Mesendoderm (in vitro differentiated cells): ENCODE measurements at regions not wholly inside any gene's neighbourhood (a gene's known extent, or its start where the extent isn't known, plus 50 kb on each side); places are given as distances from the start of the nearest gene placed in this dataset.

Source experiments
- DNase-seq: peaks from one replicate; pipeline ENCODE4 v3.0.0; 2013
- H2AK5ac ChIP-seq: 2 replicates; pipeline ENCODE4 v1.6.1; 2013; ENCODE audit warnings: low read length, inconsistent platforms
- H2BK120ac ChIP-seq: 2 replicates; pipeline ENCODE4 v1.6.1; 2013; ENCODE audit warnings: low read depth, mild to moderate bottlenecking, low read length, moderate library complexity, mixed read lengths
- H2BK15ac ChIP-seq: replicated peaks from 2 replicates; pipeline ENCODE4 v1.6.1; 2013; ENCODE audit warnings: low read depth, mild to moderate bottlenecking, moderate library complexity
- H2BK5ac ChIP-seq: 2 replicates; pipeline ENCODE4 v1.6.1; 2013; ENCODE audit warnings: low read length, inconsistent platforms
- H3K18ac ChIP-seq: 2 replicates; pipeline ENCODE4 v1.6.1; 2013; ENCODE audit warnings: mild to moderate bottlenecking, low read length, mixed read lengths
- H3K23ac ChIP-seq: one replicate; pipeline ENCODE4 v1.6.1; 2013; ENCODE audit warnings: low read length
- H3K27ac ChIP-seq: 2 replicates; pipeline ENCODE4 v1.5.1; 2013; ENCODE audit warnings: low read depth, mild to moderate bottlenecking, inconsistent platforms, low read length, moderate library complexity
- H3K27me3 ChIP-seq: 2 replicates; pipeline ENCODE4 v1.6.1; 2013; ENCODE audit warnings: low read length, control low read depth, mild to moderate bottlenecking, inconsistent platforms; ENCODE audit not compliant: insufficient read depth, poor library complexity
- H3K36me3 ChIP-seq: 2 replicates; pipeline ENCODE4 v1.6.1; 2013; ENCODE audit warnings: low read length, inconsistent platforms; ENCODE audit not compliant: control insufficient read depth, insufficient read depth
- H3K4ac ChIP-seq: one replicate; pipeline ENCODE4 v1.6.1; 2013; ENCODE audit warnings: low read depth, mild to moderate bottlenecking, low read length, moderate library complexity
- H3K4me1 ChIP-seq: 2 replicates; pipeline ENCODE4 v1.6.1; 2013; ENCODE audit warnings: low read depth, low read length, inconsistent platforms; ENCODE audit not compliant: control insufficient read depth
- H3K4me2 ChIP-seq: 2 replicates; pipeline ENCODE4 v1.6.1; 2013; ENCODE audit warnings: low read length
- H3K4me3 ChIP-seq: 2 replicates; pipeline ENCODE4 v1.5.1; 2013; ENCODE audit warnings: mild to moderate bottlenecking, low read length
- H3K56ac ChIP-seq: one replicate; pipeline ENCODE4 v1.6.1; 2013; ENCODE audit warnings: low read length
- H3K79me1 ChIP-seq: 2 replicates; pipeline ENCODE4 v1.6.1; 2013; ENCODE audit warnings: low read length, inconsistent platforms
- H3K79me2 ChIP-seq: 2 replicates; pipeline ENCODE4 v1.6.1; 2013; ENCODE audit warnings: mild to moderate bottlenecking, low read length; ENCODE audit not compliant: control insufficient read depth, insufficient read depth
- H3K9ac ChIP-seq: 2 replicates; pipeline ENCODE4 v1.6.1; 2013; ENCODE audit warnings: low read length, inconsistent platforms
- H4K5ac ChIP-seq: one replicate; pipeline ENCODE4 v1.6.1; 2013; ENCODE audit warnings: low read length
- H4K8ac ChIP-seq: one replicate; pipeline ENCODE4 v1.6.1; 2013; ENCODE audit warnings: low read depth, mild to moderate bottlenecking, control low read depth, low read length, moderate library complexity
- WGBS: extraction: QIAGEN DNeasy Blood & Tissue Kit; methylation state at CpG from one replicate; pipeline ENCODE4 v1.1.7; 2013; ENCODE audit warnings: low lambda C conversion rate, missing lambda C conversion rate; ENCODE audit not compliant: insufficient coverage; ENCODE audit errors: extremely low coverage; 5-methylcytosine and 5-hydroxymethylcytosine counted together

DNA sequence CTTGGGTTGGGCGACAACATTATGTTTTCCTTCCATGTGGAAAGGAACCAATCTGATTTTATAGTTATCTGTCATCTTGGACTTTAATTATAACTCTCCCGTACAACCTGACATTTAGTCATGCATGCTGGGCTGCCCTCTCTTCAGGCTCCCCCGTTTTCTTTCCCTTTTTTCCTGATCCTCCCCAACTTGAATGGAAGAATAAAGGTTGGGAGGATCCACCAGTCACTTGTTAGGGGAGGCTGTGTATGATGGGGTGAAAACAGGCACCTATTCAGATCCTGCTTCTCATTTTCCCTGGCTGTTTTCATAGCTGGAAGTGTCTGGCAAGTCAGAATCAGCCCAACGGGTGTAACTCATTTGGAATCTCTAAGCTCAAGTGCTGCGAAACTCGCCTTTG is 267.2 kb upstream of the SALL1 start:
- no peaks in the 10 kb centered on the region for H3K36me3 ChIP-seq
- H2BK120ac ChIP-seq, result no peak overlapping the region
- H3K4ac ChIP-seq, result no peak overlapping the region
- H4K8ac ChIP-seq, result no peak overlapping the region
- no peak overlapping the region for H4K5ac ChIP-seq
- no peaks in the 10 kb centered on the region for H3K79me2 ChIP-seq
- H3K79me1 ChIP-seq, result no peaks in the 10 kb centered on the region
- no peaks in the 10 kb centered on the region for H3K27me3 ChIP-seq
- no peak overlapping the region for H3K27ac ChIP-seq
- no peak overlapping the region for H3K4me2 ChIP-seq
- H2AK5ac ChIP-seq, result no peak overlapping the region
- H3K23ac ChIP-seq, result peak overlapping the region; percentile 81
- no peak overlapping the region for H2BK5ac ChIP-seq
- H3K56ac ChIP-seq, result no peak overlapping the region
- H3K4me3 ChIP-seq, result no peak overlapping the region
- H3K18ac ChIP-seq, result no peak overlapping the region
- DNase-seq, result no peak
- no peak overlapping the region for H2BK15ac ChIP-seq
- no CpG with 5 or more reads among the region's 6 CpGs for WGBS
- H3K4me1 ChIP-seq, result no peaks in the 10 kb centered on the region
- H3K9ac ChIP-seq, result no peak overlapping the region

- Histone ChIP-seq H3K23ac (no peak overlapping the region), H3K18ac (no peak overlapping the region), H3K4me3 (no peak overlapping the region), H3K9ac (no peak overlapping the region), H2BK15ac (no peak overlapping the region), H2AK5ac (no peak overlapping the region), H3K56ac (no peak overlapping the region), H2BK120ac (no peak overlapping the region), H3K4me2 (no peak overlapping the region), H3K4ac (no peak overlapping the region), H2BK5ac (no peak overlapping the region), H3K4me1 (no peaks in the 10 kb centered on the region), H4K8ac (no peak overlapping the region), H3K79me1 (no peaks in the 10 kb centered on the region), H4K5ac (no peak overlapping the region), H3K27ac (no peak overlapping the region), H3K36me3 (no peaks in the 10 kb centered on the region), H3K27me3 (no peaks in the 10 kb centered on the region), H3K79me2 (no peaks in the 10 kb centered on the region)
- no peak for DNase-seq
- no CpG with 5 or more reads among the region's 6 CpGs for WGBS
These were observed 265.9 kb upstream of the SALL1 start for GRCh38 chr16:51416926-51417325.

GRCh38 chr16:51410125-51410524 is 259.1 kb upstream of the SALL1 start:
- peaks cover 4% of the 10 kb centered on the region for H3K4me1 ChIP-seq
- no peaks in the 10 kb centered on the region for H3K36me3 ChIP-seq
- no peak overlapping the region for H3K4me3 ChIP-seq
- no peak overlapping the region for H3K23ac ChIP-seq
- no peak overlapping the region for H3K56ac ChIP-seq
- no peak overlapping the region for H2BK5ac ChIP-seq
- DNase-seq, result no peak
- no peak overlapping the region for H3K4ac ChIP-seq
- H2AK5ac ChIP-seq, result no peak overlapping the region
- H3K27me3 ChIP-seq, result no peaks in the 10 kb centered on the region
- no peak overlapping the region for H2BK15ac ChIP-seq
- H4K8ac ChIP-seq, result no peak overlapping the region
- no peaks in the 10 kb centered on the region for H3K79me2 ChIP-seq
- no peak overlapping the region for H3K9ac ChIP-seq
- no CpG with 5 or more reads among the region's 2 CpGs for WGBS
- H3K4me2 ChIP-seq, result no peak overlapping the region
- no peak overlapping the region for H3K18ac ChIP-seq
- no peak overlapping the region for H4K5ac ChIP-seq
- no peaks in the 10 kb centered on the region for H3K79me1 ChIP-seq
- H3K27ac ChIP-seq, result no peak overlapping the region
- H2BK120ac ChIP-seq, result no peak overlapping the region

DNA sequence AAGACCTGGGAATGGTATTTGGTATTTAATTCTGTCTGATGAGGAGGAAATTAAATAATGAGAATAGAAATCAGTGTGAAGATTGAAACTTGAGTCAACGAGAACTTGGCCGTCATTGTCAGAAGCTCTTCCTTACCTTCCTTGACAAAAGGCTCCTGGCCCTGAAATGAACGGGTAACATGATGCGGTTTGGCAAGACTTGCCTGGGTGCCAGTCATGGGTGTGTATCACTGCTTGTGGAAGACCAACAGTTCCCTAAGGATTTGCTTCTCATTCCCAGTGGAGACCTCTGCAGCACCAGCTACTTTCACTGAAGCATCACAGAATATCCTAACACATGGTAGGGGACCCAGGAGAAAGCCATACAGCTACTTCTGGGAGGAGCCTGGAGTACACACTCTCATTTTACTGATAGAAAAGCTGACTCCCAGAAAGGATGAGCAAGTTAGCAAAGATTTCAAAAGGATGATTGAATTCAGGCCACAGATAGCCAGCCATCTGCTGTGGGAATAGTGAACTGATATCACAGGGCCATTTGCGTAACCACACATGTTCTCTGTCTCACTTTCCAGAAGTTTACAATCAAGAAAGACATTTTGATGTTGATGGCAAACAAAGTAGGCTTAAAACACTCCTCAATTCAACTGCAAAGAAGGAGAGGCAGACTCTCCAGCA is 258.1 kb upstream of the SALL1 start:
- no peaks in the 10 kb centered on the region for H3K79me1 ChIP-seq
- no peak overlapping the region for H2BK15ac ChIP-seq
- H3K79me2 ChIP-seq, result no peaks in the 10 kb centered on the region
- no peak overlapping the region for H3K9ac ChIP-seq
- H3K18ac ChIP-seq, result no peak overlapping the region
- WGBS, result no CpG with 5 or more reads among the region's 5 CpGs
- peak overlapping the region; percentile 5 for H3K4ac ChIP-seq
- H3K56ac ChIP-seq, result no peak overlapping the region
- no peak overlapping the region for H3K23ac ChIP-seq
- H2BK5ac ChIP-seq, result no peak overlapping the region
- peaks cover 4% of the 10 kb centered on the region for H3K4me1 ChIP-seq
- H2AK5ac ChIP-seq, result no peak overlapping the region
- H4K5ac ChIP-seq, result no peak overlapping the region
- H3K27me3 ChIP-seq, result no peaks in the 10 kb centered on the region
- H4K8ac ChIP-seq, result no peak overlapping the region
- no peaks in the 10 kb centered on the region for H3K36me3 ChIP-seq
- DNase-seq, result no peak
- no peak overlapping the region for H3K27ac ChIP-seq
- H3K4me2 ChIP-seq, result no peak overlapping the region
- H2BK120ac ChIP-seq, result no peak overlapping the region
- no peak overlapping the region for H3K4me3 ChIP-seq

GRCh38 chr16:51408357-51408756 is 257.3 kb upstream of the SALL1 start:
- Histone ChIP-seq H4K8ac (no peak overlapping the region), H3K4ac (no peak overlapping the region), H2BK15ac (no peak overlapping the region), H3K36me3 (no peaks in the 10 kb centered on the region), H3K23ac (no peak overlapping the region), H3K4me1 (peaks cover 4% of the 10 kb centered on the region), H2AK5ac (no peak overlapping the region), H3K9ac (no peak overlapping the region), H2BK5ac (no peak overlapping the region), H3K4me2 (no peak overlapping the region), H3K79me2 (no peaks in the 10 kb centered on the region), H3K18ac (no peak overlapping the region), H3K56ac (no peak overlapping the region), H3K79me1 (no peaks in the 10 kb centered on the region), H2BK120ac (no peak overlapping the region), H3K27ac (no peak overlapping the region), H3K27me3 (no peaks in the 10 kb centered on the region), H3K4me3 (no peak overlapping the region), H4K5ac (no peak overlapping the region)
- WGBS, result no CpG with 5 or more reads among the region's 4 CpGs
- DNase-seq, result no peak

GRCh38 chr16:51407921-51408320 is 256.9 kb upstream of the SALL1 start:
- Histone ChIP-seq H3K27ac (no peak overlapping the region), H3K4ac (no peak overlapping the region), H3K4me3 (no peak overlapping the region), H3K9ac (no peak overlapping the region), H2BK120ac (no peak overlapping the region), H4K5ac (no peak overlapping the region), H3K56ac (no peak overlapping the region), H3K4me1 (peaks cover 4% of the 10 kb centered on the region), H3K79me2 (no peaks in the 10 kb centered on the region), H2AK5ac (no peak overlapping the region), H4K8ac (no peak overlapping the region), H3K36me3 (no peaks in the 10 kb centered on the region), H3K79me1 (no peaks in the 10 kb centered on the region), H3K4me2 (no peak overlapping the region), H2BK15ac (no peak overlapping the region), H3K23ac (no peak overlapping the region), H2BK5ac (no peak overlapping the region), H3K18ac (no peak overlapping the region), H3K27me3 (no peaks in the 10 kb centered on the region)
- DNase-seq, result no peak
- no CpG with 5 or more reads among the region's 1 CpG for WGBS
